ENCODE measurements at regions not wholly inside any gene's neighbourhood (a gene's known extent, or its start where the extent isn't known, plus 50 kb on each side); places are given as distances from the start of the nearest gene placed in this dataset.

DNA sequence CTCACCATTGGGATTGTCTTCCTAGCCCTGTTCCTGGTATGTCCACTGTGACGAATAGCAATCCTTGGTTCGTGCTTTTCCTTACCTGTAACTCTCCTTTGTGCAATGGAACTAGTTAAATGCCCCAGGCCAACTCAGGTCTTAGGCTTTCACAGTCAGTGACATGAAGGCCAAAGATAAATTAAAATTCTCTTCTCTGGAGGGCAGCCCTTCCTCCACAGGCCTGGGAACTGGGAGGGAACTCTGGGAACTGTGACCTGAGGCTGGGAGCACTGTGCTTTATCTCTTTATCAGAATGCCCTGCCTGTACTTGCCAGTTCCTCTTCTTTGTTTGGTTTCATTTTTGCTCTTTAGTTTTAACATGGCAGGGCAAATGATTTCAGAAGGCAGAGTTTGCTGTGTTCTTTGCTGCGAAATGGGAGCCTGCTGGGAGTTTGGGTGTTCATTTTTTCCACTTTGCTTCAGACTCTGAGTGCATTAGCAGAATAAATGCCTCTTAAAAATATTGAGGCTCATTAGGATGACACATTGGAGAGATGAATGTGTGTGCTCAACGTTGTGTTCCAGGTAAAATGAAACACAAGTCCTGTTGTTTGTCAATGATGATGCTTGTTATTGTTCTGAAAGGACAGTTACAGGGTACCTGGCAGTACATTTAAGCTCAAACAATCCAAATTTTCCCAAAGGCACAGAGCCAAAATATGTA, 118.1 kb downstream of the NUDT12 start:
- Histone ChIP-seq H3K27me3 (ENCODE audit: control insufficient read depth, insufficient read depth, low read length) (no peaks in the 10 kb centered on the region), H3K4me3 (ENCODE audit: low read depth, low read length) (no peak overlapping the region), H3K36me3 (ENCODE audit: control insufficient read depth, insufficient read depth, low read length) (no peaks in the 10 kb centered on the region), H3K27ac (ENCODE audit: low read depth, low read length) (no peak overlapping the region), H3K9ac (ENCODE audit: low read length) (no peak overlapping the region), H3K9me3 (ENCODE audit: control insufficient read depth, insufficient read depth, low read depth, low read length) (no peaks in the 10 kb centered on the region; the same call in 1 of the 2 replicates), H3K4me1 (ENCODE audit: control insufficient read depth, insufficient read depth, low read length) (no peaks in the 10 kb centered on the region; the same call in 1 of the 2 replicates)

DNA sequence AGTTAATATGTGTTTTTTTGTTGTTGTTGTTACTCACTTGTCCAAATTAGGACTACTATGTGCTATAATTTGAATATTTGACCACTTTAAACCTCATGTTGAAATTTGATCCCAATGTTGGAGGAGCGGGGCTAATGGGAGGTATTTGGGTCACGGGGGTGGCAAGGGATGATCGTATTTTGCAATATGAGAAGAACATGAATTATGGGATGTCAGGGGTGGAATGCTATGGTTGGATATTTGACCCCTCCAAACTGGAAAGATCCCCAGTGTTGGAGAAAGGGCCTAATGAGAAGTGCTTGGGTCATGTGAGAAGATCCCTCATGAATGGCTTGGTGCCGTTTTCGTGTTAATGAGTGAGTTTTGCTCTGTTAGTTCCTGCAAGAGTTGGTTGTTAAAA, 119.8 kb downstream of the NUDT12 start:
- no peaks in the 10 kb centered on the region for H3K27me3 ChIP-seq (ENCODE audit: control insufficient read depth, insufficient read depth, low read length)
- no peaks in the 10 kb centered on the region; the same call in 1 of the 2 replicates for H3K4me1 ChIP-seq (ENCODE audit: control insufficient read depth, insufficient read depth, low read length)

DNA sequence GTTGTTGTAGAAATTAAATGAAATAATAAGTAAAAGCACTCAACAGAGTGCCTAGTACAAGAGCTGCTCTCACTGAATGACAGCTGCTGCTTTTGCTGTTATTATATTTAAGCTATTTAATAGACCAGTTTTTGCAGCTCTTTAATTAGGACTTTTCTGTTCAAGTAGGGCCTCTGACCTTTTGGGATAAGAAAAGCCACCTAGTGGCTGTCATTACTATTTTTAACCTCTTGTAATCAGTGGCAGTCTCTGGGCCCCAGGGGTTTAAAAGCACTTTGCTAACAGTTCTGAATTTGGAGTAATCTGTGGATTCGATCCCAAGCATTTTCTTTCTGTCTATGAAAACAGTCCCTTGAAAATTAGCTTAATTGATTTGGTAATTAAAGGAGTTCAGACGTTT, 121.1 kb downstream of the NUDT12 start:
- no peaks in the 10 kb centered on the region for H3K27me3 ChIP-seq (ENCODE audit: control insufficient read depth, insufficient read depth, low read length)
- H3K4me1 ChIP-seq (ENCODE audit: control insufficient read depth, insufficient read depth, low read length) = no peaks in the 10 kb centered on the region; the same call in 1 of the 2 replicates
- H3K4me3 ChIP-seq (ENCODE audit: low read depth, low read length) = no peak overlapping the region
- no peak overlapping the region for H3K27ac ChIP-seq (ENCODE audit: low read depth, low read length)
- no peaks in the 10 kb centered on the region for H3K36me3 ChIP-seq (ENCODE audit: control insufficient read depth, insufficient read depth, low read length)
- H3K9ac ChIP-seq (ENCODE audit: low read length) = no peak overlapping the region
- H3K9me3 ChIP-seq (ENCODE audit: control insufficient read depth, insufficient read depth, low read depth, low read length) = no peaks in the 10 kb centered on the region; the same call in 1 of the 2 replicates

More for the DNA sequence above, 119.8 kb downstream of the NUDT12 start:
- H3K36me3 ChIP-seq (ENCODE audit: control insufficient read depth, insufficient read depth, low read length) = no peaks in the 10 kb centered on the region
- no peak overlapping the region for H3K9ac ChIP-seq (ENCODE audit: low read length)
- no peak overlapping the region for H3K4me3 ChIP-seq (ENCODE audit: low read depth, low read length)
- H3K27ac ChIP-seq (ENCODE audit: low read depth, low read length) = no peak overlapping the region
- H3K9me3 ChIP-seq (ENCODE audit: control insufficient read depth, insufficient read depth, low read depth, low read length) = no peaks in the 10 kb centered on the region; the same call in 1 of the 2 replicates

DNA sequence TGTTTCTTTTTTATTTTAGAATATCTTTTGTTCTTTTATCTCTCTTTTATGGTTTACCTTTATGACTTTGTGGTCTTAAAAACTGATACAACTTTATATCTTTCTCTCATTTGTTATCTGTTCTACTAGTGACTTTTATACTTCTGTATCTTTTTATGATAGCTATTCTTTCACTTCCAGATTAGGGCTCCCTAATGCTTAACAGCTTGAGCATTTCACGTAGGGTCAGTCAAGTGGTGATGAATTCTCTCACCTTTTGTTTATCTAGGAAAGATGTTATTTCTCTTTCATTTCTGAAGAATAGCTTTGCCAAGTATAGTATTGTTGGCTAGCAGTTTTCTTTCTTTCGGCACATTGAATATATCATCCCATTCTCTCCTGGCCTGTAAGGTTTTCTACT, 123.6 kb downstream of the NUDT12 start:
- Histone ChIP-seq H3K27me3 (ENCODE audit: control insufficient read depth, insufficient read depth, low read length) (no peaks in the 10 kb centered on the region), H3K9ac (ENCODE audit: low read length) (no peak overlapping the region), H3K4me1 (ENCODE audit: control insufficient read depth, insufficient read depth, low read length) (no peaks in the 10 kb centered on the region; the same call in 1 of the 2 replicates), H3K36me3 (ENCODE audit: control insufficient read depth, insufficient read depth, low read length) (no peaks in the 10 kb centered on the region), H3K27ac (ENCODE audit: low read depth, low read length) (no peak overlapping the region), H3K9me3 (ENCODE audit: control insufficient read depth, insufficient read depth, low read depth, low read length) (no peaks in the 10 kb centered on the region; the same call in 1 of the 2 replicates), H3K4me3 (ENCODE audit: low read depth, low read length) (no peak overlapping the region)

DNA sequence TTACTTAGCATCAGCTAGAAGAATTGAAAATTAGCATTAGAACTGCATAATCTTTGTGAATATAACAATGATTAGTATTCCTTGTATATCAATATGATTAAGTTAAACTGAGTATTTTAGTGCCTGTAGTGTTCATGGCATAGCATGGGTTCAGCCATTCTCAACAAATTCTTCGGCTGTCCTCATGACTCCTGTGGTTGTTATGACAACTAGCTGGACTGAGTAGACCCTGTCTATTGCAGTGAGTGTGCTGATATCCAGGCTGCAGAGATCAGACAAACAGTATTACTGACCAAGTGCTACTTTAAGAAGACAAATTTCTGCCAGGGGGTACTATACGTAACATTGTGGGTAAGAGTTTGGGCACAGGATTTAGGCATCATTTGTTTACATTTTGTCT, 125.9 kb downstream of the NUDT12 start:
- Histone ChIP-seq H3K4me1 (ENCODE audit: control insufficient read depth, insufficient read depth, low read length) (no peaks in the 10 kb centered on the region; the same call in 1 of the 2 replicates), H3K9me3 (ENCODE audit: control insufficient read depth, insufficient read depth, low read depth, low read length) (no peaks in the 10 kb centered on the region; the same call in 1 of the 2 replicates), H3K27ac (ENCODE audit: low read depth, low read length) (no peak overlapping the region), H3K27me3 (ENCODE audit: control insufficient read depth, insufficient read depth, low read length) (no peaks in the 10 kb centered on the region), H3K9ac (ENCODE audit: low read length) (no peak overlapping the region), H3K36me3 (ENCODE audit: control insufficient read depth, insufficient read depth, low read length) (no peaks in the 10 kb centered on the region), H3K4me3 (ENCODE audit: low read depth, low read length) (no peak overlapping the region)

DNA sequence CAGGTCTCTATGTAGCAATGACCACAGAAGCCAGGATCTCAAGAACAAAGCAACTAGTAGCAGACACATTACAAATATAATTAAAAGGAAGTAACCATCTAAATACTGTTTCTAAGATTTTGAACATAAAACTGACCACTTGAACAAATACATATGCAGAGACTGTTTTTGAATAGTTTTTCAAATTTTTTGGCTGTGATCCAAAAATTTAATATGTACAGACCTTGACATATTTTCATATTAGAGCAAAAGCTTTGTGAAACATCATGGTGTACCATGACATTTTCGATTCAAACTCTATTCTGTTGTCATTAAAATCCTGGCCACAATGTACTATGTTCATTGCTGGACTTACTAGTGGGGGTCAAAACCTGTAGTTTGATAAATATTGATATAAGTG, 126.5 kb downstream of the NUDT12 start:
- H3K9ac ChIP-seq (ENCODE audit: low read length) = no peak overlapping the region
- H3K4me3 ChIP-seq (ENCODE audit: low read depth, low read length) = no peak overlapping the region
- no peaks in the 10 kb centered on the region; the same call in 1 of the 2 replicates for H3K9me3 ChIP-seq (ENCODE audit: control insufficient read depth, insufficient read depth, low read depth, low read length)
- no peak overlapping the region for H3K27ac ChIP-seq (ENCODE audit: low read depth, low read length)
- H3K4me1 ChIP-seq (ENCODE audit: control insufficient read depth, insufficient read depth, low read length) = no peaks in the 10 kb centered on the region; the same call in none of the 2 replicates
- no peaks in the 10 kb centered on the region for H3K36me3 ChIP-seq (ENCODE audit: control insufficient read depth, insufficient read depth, low read length)
- H3K27me3 ChIP-seq (ENCODE audit: control insufficient read depth, insufficient read depth, low read length) = no peaks in the 10 kb centered on the region

DNA sequence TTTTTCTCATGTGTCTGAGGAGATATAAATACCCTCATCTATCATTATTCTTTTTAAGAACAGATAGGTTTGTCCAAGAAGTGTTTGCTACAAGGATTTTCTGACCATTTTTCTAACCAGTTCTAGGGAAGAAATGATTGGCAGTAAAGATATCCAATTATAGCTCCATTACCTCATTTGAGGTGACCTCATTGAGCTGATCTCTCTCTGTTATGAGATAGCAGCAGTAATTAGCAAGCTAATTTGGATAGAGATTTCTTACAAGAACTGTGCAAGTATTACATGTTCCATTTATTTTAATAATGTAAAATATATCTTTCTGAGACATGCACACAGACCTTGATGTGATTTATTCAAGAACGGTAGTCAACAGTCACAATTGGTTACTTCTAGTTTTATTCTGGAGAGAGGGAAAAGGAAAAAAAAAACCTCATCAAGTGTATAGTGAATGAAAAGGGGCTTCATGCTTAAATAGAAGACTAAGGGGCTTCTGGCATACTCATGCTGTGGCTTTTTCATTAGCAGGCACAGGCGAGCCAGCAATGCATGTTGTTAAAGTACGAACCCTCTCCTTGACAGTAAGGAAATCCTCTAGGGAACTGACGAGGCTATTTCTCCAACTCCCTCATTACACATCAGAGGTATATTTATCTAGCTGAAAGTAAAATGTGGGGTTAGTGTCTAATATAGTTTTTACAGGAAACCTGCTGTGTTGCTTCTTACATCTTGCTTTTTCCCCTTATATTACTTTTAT, 127.3 kb downstream of the NUDT12 start:
- H3K27me3 ChIP-seq (ENCODE audit: control insufficient read depth, insufficient read depth, low read length) = no peaks in the 10 kb centered on the region
- H3K4me1 ChIP-seq (ENCODE audit: control insufficient read depth, insufficient read depth, low read length) = no peaks in the 10 kb centered on the region; the same call in none of the 2 replicates
- no peaks in the 10 kb centered on the region for H3K36me3 ChIP-seq (ENCODE audit: control insufficient read depth, insufficient read depth, low read length)
- no peak overlapping the region for H3K9ac ChIP-seq (ENCODE audit: low read length)
- H3K27ac ChIP-seq (ENCODE audit: low read depth, low read length) = no peak overlapping the region
- no peak overlapping the region for H3K4me3 ChIP-seq (ENCODE audit: low read depth, low read length)
- H3K9me3 ChIP-seq (ENCODE audit: control insufficient read depth, insufficient read depth, low read depth, low read length) = no peaks in the 10 kb centered on the region; the same call in 1 of the 2 replicates

DNA sequence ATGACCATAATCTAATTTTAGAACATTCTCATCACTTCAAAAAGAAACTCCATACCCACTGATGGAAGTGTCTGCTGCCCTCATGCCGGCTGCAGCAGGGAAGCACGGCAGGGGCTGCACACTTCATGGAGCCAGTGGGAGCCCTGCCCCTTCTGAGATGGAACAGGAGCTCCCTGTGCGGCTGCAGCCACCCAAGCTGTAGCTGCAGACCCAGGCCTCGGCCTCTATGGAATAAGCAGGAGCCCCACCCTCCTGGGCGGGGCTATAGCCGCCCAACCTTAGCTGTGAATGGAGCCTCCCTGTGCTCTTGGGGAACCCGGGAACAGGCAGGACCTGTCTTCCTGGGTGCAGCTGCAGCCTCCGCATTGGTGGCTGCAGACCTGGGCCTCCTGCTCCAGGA, 128.5 kb downstream of the NUDT12 start:
- Histone ChIP-seq H3K27ac (ENCODE audit: low read depth, low read length) (no peak overlapping the region), H3K9ac (ENCODE audit: low read length) (no peak overlapping the region), H3K4me1 (ENCODE audit: control insufficient read depth, insufficient read depth, low read length) (no peaks in the 10 kb centered on the region; the same call in none of the 2 replicates), H3K27me3 (ENCODE audit: control insufficient read depth, insufficient read depth, low read length) (no peaks in the 10 kb centered on the region), H3K4me3 (ENCODE audit: low read depth, low read length) (no peak overlapping the region), H3K9me3 (ENCODE audit: control insufficient read depth, insufficient read depth, low read depth, low read length) (no peaks in the 10 kb centered on the region; the same call in 1 of the 2 replicates), H3K36me3 (ENCODE audit: control insufficient read depth, insufficient read depth, low read length) (no peaks in the 10 kb centered on the region)

DNA sequence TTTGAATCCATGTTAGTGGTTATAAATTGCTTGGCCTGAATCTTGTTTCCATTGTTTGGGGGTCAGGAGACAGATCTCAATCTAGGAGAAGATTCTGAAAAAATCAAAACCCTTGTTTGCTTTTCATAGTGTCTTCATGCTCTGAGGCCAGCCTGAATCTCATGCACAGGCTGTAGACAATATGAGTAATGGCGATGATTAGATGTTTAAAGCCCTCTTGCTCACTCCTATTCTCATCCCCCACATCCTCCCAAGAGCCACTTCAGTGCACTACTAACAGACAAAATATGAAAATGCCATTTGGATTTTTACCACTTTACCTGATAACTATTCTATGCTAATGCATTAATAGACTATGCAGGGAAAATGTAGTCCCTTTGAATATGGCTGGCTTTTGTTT, 129.4 kb downstream of the NUDT12 start:
- Histone ChIP-seq H3K27ac (ENCODE audit: low read depth, low read length) (no peak overlapping the region), H3K27me3 (ENCODE audit: control insufficient read depth, insufficient read depth, low read length) (no peaks in the 10 kb centered on the region), H3K9me3 (ENCODE audit: control insufficient read depth, insufficient read depth, low read depth, low read length) (no peaks in the 10 kb centered on the region; the same call in 1 of the 2 replicates), H3K4me1 (ENCODE audit: control insufficient read depth, insufficient read depth, low read length) (no peaks in the 10 kb centered on the region; the same call in none of the 2 replicates), H3K36me3 (ENCODE audit: control insufficient read depth, insufficient read depth, low read length) (no peaks in the 10 kb centered on the region), H3K9ac (ENCODE audit: low read length) (no peak overlapping the region), H3K4me3 (ENCODE audit: low read depth, low read length) (no peak overlapping the region)

DNA sequence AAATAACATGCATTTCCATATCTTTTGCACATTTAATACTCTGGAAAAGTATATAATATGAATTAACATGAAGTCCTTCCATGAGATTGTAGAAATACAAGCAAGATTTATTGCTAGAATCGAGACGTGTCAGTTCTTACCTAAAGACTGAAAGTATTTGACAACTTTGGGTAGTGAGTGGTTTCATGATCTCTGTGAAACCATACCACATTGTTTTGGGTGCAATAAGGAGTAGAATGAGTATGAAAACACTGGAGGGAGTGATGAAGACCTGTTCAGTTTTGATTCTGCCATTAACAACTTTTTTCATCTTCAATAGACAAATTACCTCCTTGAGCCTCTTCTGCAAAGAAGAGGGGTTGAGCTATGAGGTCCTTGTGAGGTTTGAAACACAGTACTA, 133.7 kb downstream of the NUDT12 start:
- Histone ChIP-seq H3K4me1 (ENCODE audit: control insufficient read depth, insufficient read depth, low read length) (no peaks in the 10 kb centered on the region; the same call in none of the 2 replicates), H3K27ac (ENCODE audit: low read depth, low read length) (no peak overlapping the region), H3K9me3 (ENCODE audit: control insufficient read depth, insufficient read depth, low read depth, low read length) (no peaks in the 10 kb centered on the region)

DNA sequence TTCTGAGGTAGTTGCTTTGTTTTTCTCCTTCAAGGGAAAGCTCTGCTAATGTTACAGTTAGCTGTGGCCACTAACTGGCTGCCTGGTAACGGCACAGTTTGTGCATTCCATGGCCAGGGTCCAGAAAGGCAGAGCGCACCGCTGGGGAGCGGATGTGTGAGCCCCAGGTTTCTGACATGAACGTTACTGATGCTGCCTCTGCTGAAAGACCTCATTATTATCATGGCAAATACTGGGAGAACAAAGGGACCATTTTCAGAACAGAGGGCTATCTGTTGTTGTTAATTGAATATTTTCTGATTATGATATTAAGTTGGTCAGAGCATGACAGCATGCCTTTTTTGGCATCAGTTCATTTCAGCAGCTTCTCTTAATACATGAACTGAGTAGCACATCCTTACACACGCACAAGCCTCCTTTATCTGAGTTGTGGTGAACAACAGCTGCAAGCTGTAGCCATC, 134.1 kb downstream of the NUDT12 start:
- Histone ChIP-seq H3K27ac (ENCODE audit: low read depth, low read length) (no peak overlapping the region), H3K9ac (ENCODE audit: low read length) (no peak overlapping the region), H3K36me3 (ENCODE audit: control insufficient read depth, insufficient read depth, low read length) (no peaks in the 10 kb centered on the region), H3K4me3 (ENCODE audit: low read depth, low read length) (no peak overlapping the region), H3K9me3 (ENCODE audit: control insufficient read depth, insufficient read depth, low read depth, low read length) (no peaks in the 10 kb centered on the region), H3K27me3 (ENCODE audit: control insufficient read depth, insufficient read depth, low read length) (no peaks in the 10 kb centered on the region), H3K4me1 (ENCODE audit: control insufficient read depth, insufficient read depth, low read length) (no peaks in the 10 kb centered on the region; the same call in 1 of the 2 replicates)

More for the DNA sequence above, 133.7 kb downstream of the NUDT12 start:
- Histone ChIP-seq H3K27me3 (ENCODE audit: control insufficient read depth, insufficient read depth, low read length) (no peaks in the 10 kb centered on the region), H3K9ac (ENCODE audit: low read length) (no peak overlapping the region), H3K36me3 (ENCODE audit: control insufficient read depth, insufficient read depth, low read length) (no peaks in the 10 kb centered on the region), H3K4me3 (ENCODE audit: low read depth, low read length) (no peak overlapping the region)

All from HUES6 (cell line).